ENCODE measurements at regions not wholly inside any gene's neighbourhood (a gene's known extent, or its start where the extent isn't known, plus 50 kb on each side); places are given as distances from the start of the nearest gene placed in this dataset.
A peak's percentile ranks its signal among the peaks of the same experiment; 100 is the strongest.

GRCh38 chr12:116456330-116457082, 102.7 kb upstream of the MAP1LC3B2 start:
- DNase-seq (peak in 2 of 3 donors; percentile 35 to 42), ATAC-seq (peak; percentile 62)
- H3K4me3 ChIP-seq: no peak overlapping the region
- intact Hi-C loops (cut with DNase I, micrococcal nuclease): no loop called here
- H3K36me3 ChIP-seq (ENCODE audit: low read depth): no peaks in the 10 kb centered on the region
- TF ChIP-seq, protein P1, sequence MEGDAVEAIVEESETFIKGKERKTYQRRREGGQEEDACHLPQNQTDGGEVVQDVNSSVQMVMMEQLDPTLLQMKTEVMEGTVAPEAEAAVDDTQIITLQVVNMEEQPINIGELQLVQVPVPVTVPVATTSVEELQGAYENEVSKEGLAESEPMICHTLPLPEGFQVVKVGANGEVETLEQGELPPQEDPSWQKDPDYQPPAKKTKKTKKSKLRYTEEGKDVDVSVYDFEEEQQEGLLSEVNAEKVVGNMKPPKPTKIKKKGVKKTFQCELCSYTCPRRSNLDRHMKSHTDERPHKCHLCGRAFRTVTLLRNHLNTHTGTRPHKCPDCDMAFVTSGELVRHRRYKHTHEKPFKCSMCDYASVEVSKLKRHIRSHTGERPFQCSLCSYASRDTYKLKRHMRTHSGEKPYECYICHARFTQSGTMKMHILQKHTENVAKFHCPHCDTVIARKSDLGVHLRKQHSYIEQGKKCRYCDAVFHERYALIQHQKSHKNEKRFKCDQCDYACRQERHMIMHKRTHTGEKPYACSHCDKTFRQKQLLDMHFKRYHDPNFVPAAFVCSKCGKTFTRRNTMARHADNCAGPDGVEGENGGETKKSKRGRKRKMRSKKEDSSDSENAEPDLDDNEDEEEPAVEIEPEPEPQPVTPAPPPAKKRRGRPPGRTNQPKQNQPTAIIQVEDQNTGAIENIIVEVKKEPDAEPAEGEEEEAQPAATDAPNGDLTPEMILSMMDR (IDR thresholded peaks at IDR 0.05): no peak
- H3K4me1 ChIP-seq (ENCODE audit: low read depth): peaks cover 11% of the 10 kb centered on the region
- H3K9me3 ChIP-seq: no peaks in the 10 kb centered on the region

DNA sequence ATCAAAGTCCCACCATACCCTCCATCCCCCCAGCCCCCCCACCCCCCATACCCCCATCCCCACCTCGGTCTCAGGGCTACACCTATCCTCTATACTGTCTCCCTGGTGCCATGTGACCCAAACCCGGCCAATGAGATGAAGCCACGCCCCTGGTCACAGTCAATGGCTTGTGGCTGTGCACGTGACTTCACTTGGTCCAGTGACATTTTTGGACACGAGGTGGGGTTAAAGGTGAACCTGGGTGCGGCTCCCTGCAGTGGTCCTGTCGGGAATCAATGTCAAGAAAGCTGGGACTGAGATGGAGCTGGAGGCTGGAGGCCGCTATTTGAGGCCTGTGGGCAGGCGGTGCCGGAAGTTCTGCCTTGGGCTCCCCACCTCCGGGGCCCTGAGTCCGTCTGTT, 100.7 kb upstream of the MAP1LC3B2 start:
- ATAC-seq (no peak), DNase-seq (no peak)
- Histone ChIP-seq H3K9me3 (no peaks in the 10 kb centered on the region), H3K36me3 (ENCODE audit: low read depth) (no peaks in the 10 kb centered on the region), H3K4me1 (ENCODE audit: low read depth) (peaks cover 11% of the 10 kb centered on the region), H3K4me3 (no peak overlapping the region)
- TF ChIP-seq, protein P1 (IDR thresholded peaks at IDR 0.05): no peak
- intact Hi-C loops (cut with DNase I, micrococcal nuclease): no loop called here

GRCh38 chr12:116459011-116459875, 99.9 kb upstream of the MAP1LC3B2 start:
- no peak for ATAC-seq
- Histone ChIP-seq H3K36me3 (ENCODE audit: low read depth) (no peaks in the 10 kb centered on the region), H3K4me3 (no peak overlapping the region), H3K9me3 (no peaks in the 10 kb centered on the region), H3K4me1 (ENCODE audit: low read depth) (peaks cover 11% of the 10 kb centered on the region)
- no peak for DNase-seq
- TF ChIP-seq, protein P1 (IDR thresholded peaks at IDR 0.05): no peak
- intact Hi-C loops (cut with DNase I, micrococcal nuclease): no loop called here

DNA sequence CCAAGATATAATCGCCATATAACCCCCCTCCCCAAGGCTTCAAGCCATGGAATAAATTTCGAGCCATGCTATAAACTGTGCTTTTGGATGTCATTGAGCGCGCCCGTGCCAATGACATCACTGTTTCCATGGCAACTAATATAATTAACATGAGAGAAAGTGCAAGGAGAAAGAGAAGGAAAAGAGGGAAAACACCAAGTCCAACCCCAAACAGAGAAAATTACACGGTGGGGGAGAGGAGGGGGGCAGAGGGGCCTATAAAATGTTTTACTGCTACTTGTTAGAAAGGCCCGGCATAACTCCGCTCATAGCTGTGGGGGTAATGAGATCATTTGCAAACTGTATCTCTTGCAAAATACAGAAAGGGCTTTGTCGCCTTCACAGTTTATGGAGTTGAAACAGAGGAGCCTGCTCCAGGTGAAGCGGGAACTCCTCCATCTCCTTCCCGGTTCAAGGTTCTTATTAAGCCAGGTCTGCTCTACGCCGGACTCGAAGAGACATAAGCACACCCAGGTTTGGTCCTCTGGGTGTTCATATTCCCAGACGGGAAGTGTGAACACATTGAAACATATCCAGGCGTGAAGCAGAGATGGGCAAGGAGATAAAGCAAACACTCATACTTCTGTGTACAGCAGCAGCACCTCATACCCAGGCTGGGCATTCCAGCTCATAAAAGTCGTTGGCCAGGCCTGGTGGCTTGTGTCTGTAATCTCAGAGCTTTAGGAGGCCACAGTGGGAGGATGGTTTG, 99.1 kb upstream of the MAP1LC3B2 start:
- H3K36me3 ChIP-seq (ENCODE audit: low read depth): no peaks in the 10 kb centered on the region
- ATAC-seq: peak; percentile 68
- intact Hi-C loops (cut with DNase I, micrococcal nuclease): no loop called here
- H3K4me1 ChIP-seq (ENCODE audit: low read depth): peaks cover 9% of the 10 kb centered on the region
- DNase-seq: peak in 1 of 3 donors; percentile 28
- H3K4me3 ChIP-seq: no peak overlapping the region
- TF ChIP-seq, protein P1 (IDR thresholded peaks at IDR 0.05): no peak
- no peaks in the 10 kb centered on the region for H3K9me3 ChIP-seq

DNA sequence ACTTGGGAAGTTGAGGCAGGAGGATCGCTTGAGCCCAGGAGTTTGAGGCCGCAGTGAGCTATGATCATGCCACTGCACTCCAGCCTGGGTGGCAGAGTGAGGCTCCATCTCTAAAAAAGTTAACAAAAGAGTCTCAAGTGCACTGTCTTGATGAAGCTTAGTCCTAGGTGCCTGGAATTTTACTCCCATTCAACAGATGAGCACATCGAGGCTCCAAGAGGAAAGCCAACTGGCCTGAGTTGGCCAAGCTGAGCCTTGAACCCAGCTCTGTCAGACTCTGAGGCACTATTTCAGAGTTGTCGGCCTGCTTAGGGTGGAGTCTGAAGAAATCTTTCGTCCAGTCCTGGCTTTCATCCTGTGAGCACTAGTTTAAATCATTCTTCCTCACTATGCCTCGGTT, 98.1 kb upstream of the MAP1LC3B2 start:
- TF ChIP-seq, protein P1 (IDR thresholded peaks at IDR 0.05): no peak
- ATAC-seq: no peak
- Histone ChIP-seq H3K9me3 (no peaks in the 10 kb centered on the region), H3K4me1 (ENCODE audit: low read depth) (peaks cover 6% of the 10 kb centered on the region), H3K36me3 (ENCODE audit: low read depth) (no peaks in the 10 kb centered on the region), H3K4me3 (no peak overlapping the region)
- intact Hi-C loops (cut with DNase I, micrococcal nuclease): no loop called here
- no peak for DNase-seq
